Small intestine (tissue), 7 donors: ENCODE measurements at regions not wholly inside any gene's neighbourhood (a gene's known extent, or its start where the extent isn't known, plus 50 kb on each side); places are given as distances from the start of the nearest gene placed in this dataset.

ENCODE experiments used
- DNase-seq, 2 donors: peaks; one replicate each; pipeline versions ENCODE4 v3.0.0 to v3.0.0-alpha.2; 2013
- FAIRE-seq: peaks from 2 replicates; lab custom pipeline; 2012; peaks lifted over from hg19 to GRCh38; lab: Jason Lieb, UNC
- H3K27ac ChIP-seq, 3 donors: one replicate each; pipeline ENCODE4 v1.5.1; 2013; ENCODE audit warnings: low read length in 2 of 3, mild to moderate bottlenecking in 2 of 3, control low read depth in 1 of 3, inconsistent platforms in 1 of 3, low read depth in 1 of 3, moderate library complexity in 1 of 3
- H3K27me3 ChIP-seq, 3 donors: one replicate each; pipeline ENCODE4 v1.6.1; 2013; ENCODE audit warnings: low read length in 3 of 3, inconsistent platforms in 1 of 3; ENCODE audit not compliant: control insufficient read depth in 3 of 3, insufficient read depth in 3 of 3
- H3K36me3 ChIP-seq, 3 donors: one replicate each; pipeline ENCODE4 v1.6.1; 2013; ENCODE audit warnings: low read length in 3 of 3, inconsistent platforms in 1 of 3, low read depth in 1 of 3, mild to moderate bottlenecking in 1 of 3, moderate library complexity in 1 of 3; ENCODE audit not compliant: control insufficient read depth in 3 of 3, insufficient read depth in 2 of 3
- H3K4me1 ChIP-seq, 3 donors: one replicate each; pipeline ENCODE4 v1.6.1; 2013; ENCODE audit warnings: low read length in 2 of 3, inconsistent platforms in 1 of 3, low read depth in 1 of 3, mild to moderate bottlenecking in 1 of 3, moderate library complexity in 1 of 3; ENCODE audit not compliant: control insufficient read depth in 3 of 3, insufficient read depth in 2 of 3
- H3K4me3 ChIP-seq, 3 donors: one replicate each; pipeline ENCODE4 v1.5.1; 2013; ENCODE audit warnings: low read length in 3 of 3, control low read depth in 1 of 3, inconsistent platforms in 1 of 3, low read depth in 1 of 3, mild to moderate bottlenecking in 1 of 3, moderate library complexity in 1 of 3
- H3K9me3 ChIP-seq, 2 donors: one replicate each; pipeline ENCODE4 v1.6.1; 2013; ENCODE audit warnings: low read depth in 1 of 2, low read length in 1 of 2; ENCODE audit not compliant: control insufficient read depth in 2 of 2, insufficient read depth in 1 of 2
- WGBS, 3 donors: extraction: QIAGEN DNeasy Blood & Tissue Kit; methylation state at CpG; one replicate each; pipeline ENCODE4 v1.1.7; 2013; 5-methylcytosine and 5-hydroxymethylcytosine counted together
- donor health status: healthy with polysubstance abuse.
- donor health status: control.
- donor health status: control.
- donor health status: Bipolar disorder and iron deficiency.
- donor health status: healthy.

DNA sequence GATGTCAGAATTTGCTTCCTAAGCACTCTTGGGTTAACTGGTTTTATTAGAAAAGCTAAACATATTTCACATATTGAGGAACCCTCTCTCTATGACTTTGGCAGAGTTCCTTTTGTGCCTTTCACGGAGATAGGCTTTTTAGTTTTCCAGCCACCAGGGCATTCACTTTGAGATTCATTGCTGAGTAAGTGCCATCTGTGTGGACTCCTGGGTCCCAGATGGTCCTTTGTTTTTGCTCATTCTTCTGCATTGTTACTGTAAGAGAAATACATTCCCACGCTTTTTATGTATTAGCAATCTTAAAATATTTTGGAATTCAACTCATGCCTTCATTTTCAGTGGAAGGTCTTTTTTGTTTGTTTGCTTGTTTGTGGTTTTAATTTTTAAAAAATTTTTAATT, 76.3 kb upstream of the PHACTR2 start:
- no peaks in the 10 kb centered on the region for H3K36me3 ChIP-seq
- no peaks in the 10 kb centered on the region for H3K27me3 ChIP-seq
- DNase-seq: no peak
- 45 to 73% (median 50%) methylated on average over 2 of the region's 2 CpGs for WGBS, 3 donors
- peaks cover 0 to 4% (median 0%) of the 10 kb centered on the region in 3 donors for H3K4me1 ChIP-seq
- no peaks in the 10 kb centered on the region for H3K9me3 ChIP-seq
- H3K27ac ChIP-seq: no peak overlapping the region
- no peak overlapping the region for H3K4me3 ChIP-seq
- FAIRE-seq: no peak

DNA sequence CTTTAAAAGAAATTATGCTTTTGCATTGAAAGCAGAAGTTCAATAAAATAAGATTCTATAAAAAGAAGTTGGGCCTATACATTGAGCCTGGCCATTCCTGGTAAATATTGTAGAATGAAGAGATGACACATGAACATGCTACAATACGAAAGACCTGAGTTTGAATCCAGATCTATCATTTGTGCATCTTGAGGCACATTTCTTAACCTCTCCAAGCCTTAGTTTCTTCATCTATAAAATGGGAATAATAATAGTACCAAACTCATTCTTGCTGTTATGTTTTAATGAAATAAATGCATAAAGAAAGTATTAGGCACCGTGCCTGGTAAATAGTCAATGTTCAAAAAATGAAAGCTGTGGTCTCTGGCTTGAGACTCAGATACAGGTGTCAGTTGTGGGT, 76.9 kb upstream of the PHACTR2 start:
- H3K4me1 ChIP-seq: peaks cover 0 to 4% (median 0%) of the 10 kb centered on the region in 3 donors
- no peak overlapping the region for H3K4me3 ChIP-seq
- WGBS, 3 donors: 92 to 97% (median 95%) methylated on average over 2 of the region's 2 CpGs
- FAIRE-seq (no peak), DNase-seq (no peak)
- H3K27ac ChIP-seq: no peak overlapping the region
- H3K9me3 ChIP-seq: no peaks in the 10 kb centered on the region
- no peaks in the 10 kb centered on the region for H3K27me3 ChIP-seq
- H3K36me3 ChIP-seq: no peaks in the 10 kb centered on the region

DNA sequence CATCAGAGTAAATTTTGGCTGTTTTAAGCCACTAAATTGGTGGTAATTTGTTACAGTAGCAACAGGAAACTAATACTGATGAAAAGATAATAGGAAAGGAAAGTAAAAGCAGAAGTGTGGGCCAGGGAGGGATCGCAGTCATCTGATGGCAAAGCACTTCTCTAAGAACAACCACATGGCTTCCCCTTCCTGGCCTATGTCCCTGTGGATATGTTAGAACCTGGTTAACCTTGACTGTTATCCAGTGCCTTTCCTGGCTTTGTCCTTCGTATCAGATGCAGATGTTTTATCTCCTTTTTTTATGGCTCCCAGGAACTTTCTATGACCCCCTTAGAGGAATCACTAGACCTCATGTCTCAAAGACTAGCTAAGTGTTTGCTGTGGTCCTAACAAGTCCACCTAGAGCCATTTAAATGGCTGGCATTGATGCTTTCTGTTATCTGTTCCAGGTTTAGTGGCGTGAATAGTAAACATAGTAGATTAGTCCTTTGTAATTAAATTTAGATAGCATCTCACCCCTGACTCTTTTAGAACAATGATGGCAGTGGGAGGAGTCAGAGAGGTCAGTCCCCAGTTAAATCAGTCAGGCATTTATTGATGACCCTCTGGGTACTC, 79.2 kb upstream of the PHACTR2 start:
- DNase-seq (no peak), FAIRE-seq (no peak)
- peak overlapping the region in 1 of 3 donors; percentile 36 for H3K27ac ChIP-seq
- WGBS, 3 donors: 59 to 76% (median 64%) methylated on average over 3 of the region's 3 CpGs
- H3K36me3 ChIP-seq: peaks cover 0 to 3% (median 0%) of the 10 kb centered on the region in 3 donors
- H3K4me1 ChIP-seq: peaks cover 0 to 5% (median 4%) of the 10 kb centered on the region in 3 donors
- H3K4me3 ChIP-seq: no peak overlapping the region
- H3K27me3 ChIP-seq: no peaks in the 10 kb centered on the region
- H3K9me3 ChIP-seq: no peaks in the 10 kb centered on the region

DNA sequence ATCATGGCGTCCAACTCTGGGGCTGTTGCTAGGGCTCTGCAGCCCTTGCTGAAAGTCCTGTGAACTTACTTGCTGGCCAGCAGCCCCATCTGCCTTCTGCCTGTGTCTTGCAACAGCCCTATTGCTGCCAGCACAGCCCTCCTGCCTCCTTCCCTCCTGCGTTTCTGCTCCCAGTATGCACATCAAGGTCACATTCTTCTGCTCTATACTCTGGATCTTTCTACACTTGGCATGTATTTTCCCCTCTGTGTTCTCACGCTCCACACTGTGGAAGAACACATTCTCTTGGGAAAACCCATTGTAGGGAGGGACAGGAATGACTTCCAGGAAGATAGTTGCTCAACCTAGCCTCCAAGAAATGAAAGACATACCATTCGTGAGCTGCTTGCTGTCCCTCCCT, 80.9 kb upstream of the PHACTR2 start:
- H3K9me3 ChIP-seq: no peaks in the 10 kb centered on the region
- no peak overlapping the region for H3K27ac ChIP-seq
- DNase-seq: no peak
- no peaks in the 10 kb centered on the region for H3K27me3 ChIP-seq
- 70 to 90% (median 90%) methylated on average over 4 of the region's 4 CpGs for WGBS, 3 donors
- peaks cover 0 to 5% (median 4%) of the 10 kb centered on the region in 3 donors for H3K4me1 ChIP-seq
- H3K4me3 ChIP-seq: no peak overlapping the region
- H3K36me3 ChIP-seq: peaks cover 0 to 3% (median 0%) of the 10 kb centered on the region in 3 donors
- FAIRE-seq: no peak

DNA sequence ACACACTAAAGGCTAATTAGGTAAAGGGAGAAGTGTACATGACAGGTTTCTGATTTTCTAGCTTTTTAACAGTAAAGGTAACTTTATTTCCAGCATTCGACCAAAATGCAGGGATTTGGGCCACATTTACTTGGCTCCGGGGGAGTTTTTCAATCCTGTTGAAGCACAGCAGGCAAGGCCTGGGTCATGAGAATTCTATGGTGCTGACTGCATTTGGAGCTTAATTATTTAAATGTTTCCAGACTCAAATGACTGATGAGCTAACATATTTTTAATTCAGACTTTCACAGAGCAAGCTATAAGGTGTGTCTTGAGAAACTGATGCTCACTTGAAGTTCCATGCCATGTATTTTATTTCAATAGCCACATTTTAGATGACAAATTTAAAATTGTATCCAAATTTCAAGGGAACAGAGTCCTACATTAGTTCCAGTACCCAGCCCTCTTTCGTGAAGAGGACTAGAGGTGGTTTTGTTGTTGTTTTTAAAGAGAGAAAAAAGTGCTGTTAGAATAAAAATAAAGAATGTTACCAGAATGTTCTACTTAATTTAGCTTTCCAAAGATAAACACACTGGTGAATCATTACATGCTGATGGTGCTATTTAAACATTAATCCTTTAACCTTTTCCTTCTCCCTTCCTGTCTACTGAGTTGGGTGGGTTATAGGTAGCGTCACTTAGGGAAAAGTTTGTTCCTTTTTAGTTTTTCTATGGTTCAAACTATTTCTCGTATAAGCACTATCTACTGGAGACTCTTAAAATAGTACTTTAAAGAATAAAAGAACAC, 82.3 kb upstream of the PHACTR2 start:
- H3K36me3 ChIP-seq: peaks cover 0 to 7% (median 0%) of the 10 kb centered on the region in 3 donors
- no peak for DNase-seq
- no peak overlapping the region for H3K27ac ChIP-seq
- H3K4me1 ChIP-seq: peaks cover 0 to 5% (median 4%) of the 10 kb centered on the region in 3 donors
- no peak for FAIRE-seq
- no peaks in the 10 kb centered on the region for H3K27me3 ChIP-seq
- WGBS, 3 donors: 81 to 90% (median 87%) methylated on average over 5 of the region's 5 CpGs
- no peak overlapping the region for H3K4me3 ChIP-seq
- no peaks in the 10 kb centered on the region for H3K9me3 ChIP-seq

DNA sequence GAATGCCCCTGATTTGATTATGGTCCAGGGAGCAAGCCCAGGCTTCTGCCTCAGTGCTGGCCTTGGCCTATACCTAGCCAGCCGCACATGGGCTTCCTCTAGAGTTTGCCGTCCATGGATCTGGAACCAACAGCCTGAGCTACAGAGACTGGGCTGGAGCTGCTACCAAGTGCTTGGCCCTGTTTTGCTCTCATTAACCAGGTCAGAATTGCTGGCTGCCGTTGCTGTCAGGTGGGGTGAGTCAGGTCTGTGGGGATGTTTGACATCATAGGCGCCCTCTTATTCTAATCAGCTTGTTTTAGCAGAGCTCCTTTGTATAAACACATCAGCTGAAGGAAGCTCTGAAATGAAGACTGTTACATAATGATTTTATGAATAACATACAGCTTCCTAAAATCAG, 83.1 kb upstream of the PHACTR2 start:
- H3K36me3 ChIP-seq: peaks cover 0 to 7% (median 2%) of the 10 kb centered on the region in 3 donors
- DNase-seq (no peak), FAIRE-seq (no peak)
- H3K9me3 ChIP-seq: no peaks in the 10 kb centered on the region
- H3K27me3 ChIP-seq: no peaks in the 10 kb centered on the region
- no peak overlapping the region for H3K4me3 ChIP-seq
- WGBS, 3 donors: 81 to 83% (median 81%) methylated on average over 4 of the region's 4 CpGs
- no peak overlapping the region for H3K27ac ChIP-seq
- peaks cover 0 to 5% (median 4%) of the 10 kb centered on the region in 3 donors for H3K4me1 ChIP-seq

DNA sequence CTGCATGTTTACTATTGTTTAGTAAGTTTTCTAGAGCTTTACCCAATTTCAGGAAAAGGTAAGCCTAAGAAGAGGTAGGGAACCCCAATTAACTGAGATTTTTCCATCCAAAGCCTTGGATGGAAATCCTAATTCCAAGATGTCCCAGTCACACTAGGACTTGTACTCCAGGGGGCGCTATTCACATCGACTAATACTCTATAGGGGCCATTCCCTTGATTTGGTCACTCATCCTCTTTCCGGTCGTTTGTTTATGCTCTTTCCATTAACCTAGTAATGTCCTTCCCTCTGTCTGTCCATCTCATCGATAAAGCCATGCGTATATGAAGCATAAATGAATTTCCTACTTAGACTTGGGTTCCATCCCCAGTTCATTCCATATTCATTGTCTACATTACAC, 80.8 kb upstream of the FUCA2 start:
- Histone ChIP-seq H3K4me1 (peaks cover 0 to 5% (median 0%) of the 10 kb centered on the region in 3 donors), H3K27me3 (no peaks in the 10 kb centered on the region), H3K27ac (no peak overlapping the region), H3K36me3 (peaks cover 0 to 11% (median 2%) of the 10 kb centered on the region in 3 donors), H3K4me3 (no peak overlapping the region), H3K9me3 (peaks cover 0 to 5% of the 10 kb centered on the region in 2 donors)
- DNase-seq (no peak), FAIRE-seq (no peak)
- 77 to 93% (median 89%) methylated on average over 6 of the region's 6 CpGs for WGBS, 3 donors

DNA sequence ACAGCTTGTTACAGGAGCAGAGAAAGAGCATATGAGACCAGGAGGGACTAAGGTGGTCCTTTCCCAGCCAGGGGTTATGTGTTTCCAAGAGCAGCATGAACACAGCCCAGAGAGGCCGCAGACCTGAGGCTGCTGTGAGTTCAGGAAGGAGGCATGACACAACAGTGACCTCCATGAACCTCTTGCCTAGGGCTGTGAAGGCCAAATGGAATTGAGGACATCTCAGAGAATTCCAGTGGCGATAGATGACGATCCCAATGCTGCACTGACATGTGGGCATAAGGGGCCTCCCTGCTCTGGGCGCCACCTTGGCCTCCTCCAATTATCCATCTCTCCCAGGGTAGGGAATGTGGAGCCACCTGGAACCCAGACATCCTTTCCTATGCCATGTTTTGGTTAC, 79.9 kb upstream of the FUCA2 start:
- no peak overlapping the region for H3K4me3 ChIP-seq
- DNase-seq (no peak), FAIRE-seq (no peak)
- peaks cover 0 to 5% of the 10 kb centered on the region in 2 donors for H3K9me3 ChIP-seq
- peaks cover 0 to 11% (median 2%) of the 10 kb centered on the region in 3 donors for H3K36me3 ChIP-seq
- peaks cover 0 to 5% (median 0%) of the 10 kb centered on the region in 3 donors for H3K4me1 ChIP-seq
- no peak overlapping the region for H3K27ac ChIP-seq
- 94 to 100% (median 97%) methylated on average over 4 of the region's 4 CpGs for WGBS, 3 donors
- no peaks in the 10 kb centered on the region for H3K27me3 ChIP-seq
